Endothelial cell of umbilical vein (primary cell): ENCODE measurements at regions not wholly inside any gene's neighbourhood (a gene's known extent, or its start where the extent isn't known, plus 50 kb on each side); places are given as distances from the start of the nearest gene placed in this dataset.

Experiments used
- BruUV-seq: library from RNA; stranded (reverse); fragments of 400-500 nt; replicated peaks from 2 replicates; lab custom pipeline; 2021; lab: Mats Ljungman, UMichigan
- CTCF ChIA-PET: fragments of 300-600, 350-600 bp; sonication (Branson Sonifier 250); formaldehyde crosslinking; loops from one replicate; lab custom pipeline; 2021; ENCODE audit warnings: antibody characterized with exemption, inconsistent platforms; lab: Charles Lee
- POLR2A ChIA-PET: fragments of 300-600, 350-600 bp; sonication (Branson Sonifier 250); formaldehyde crosslinking; loops from one replicate; lab custom pipeline; 2021; ENCODE audit warnings: antibody characterized with exemption, inconsistent platforms; lab: Charles Lee
- DNase-seq: peaks from one replicate; pipeline ENCODE4 v3.0.0-alpha.2; 2011; ENCODE audit warnings: low read depth, low spot score
- FAIRE-seq: peaks from 2 replicates; lab custom pipeline; 2011; peaks lifted over from hg19 to GRCh38; lab: Jason Lieb, UNC
- H2AFZ ChIP-seq: 2 replicates; pipeline ENCODE4 v1.6.0; 2012; ENCODE audit warnings: low read depth, low read length, control low read depth, inconsistent platforms
- H3K27ac ChIP-seq: 2 replicates; pipeline ENCODE4 v1.5.1; 2011; ENCODE audit warnings: low read depth, mild to moderate bottlenecking, control low read depth, low read length, moderate library complexity; ENCODE audit not compliant: insufficient read depth
- H3K27me3 ChIP-seq, 2 experiments: 2 replicates each; pipeline versions ENCODE4 v1.6.0 to v1.6.1; 2011; ENCODE audit warnings: low read length in 2 of 2, mixed read lengths in 1 of 2; ENCODE audit not compliant: control insufficient read depth in 2 of 2, insufficient read depth in 2 of 2
- H3K36me3 ChIP-seq, 2 experiments: 2 replicates in 1 of 2; 3 replicates in 1 of 2; pipeline ENCODE4 v1.5.1; 2011; ENCODE audit warnings: low read length in 2 of 2, mild to moderate bottlenecking in 1 of 2, moderate library complexity in 1 of 2; ENCODE audit not compliant: control insufficient read depth in 2 of 2, insufficient read depth in 2 of 2; ENCODE audit errors: extremely low read depth in 1 of 2
- H3K4me1 ChIP-seq: 3 replicates; pipeline ENCODE4 v1.5.1; 2011; ENCODE audit warnings: mild to moderate bottlenecking, low read length; ENCODE audit not compliant: control insufficient read depth, insufficient read depth; ENCODE audit errors: extremely low read depth
- H3K4me2 ChIP-seq: 2 replicates; pipeline ENCODE4 v1.6.1; 2011; ENCODE audit warnings: low read length, control low read depth, mixed read lengths; ENCODE audit not compliant: insufficient read depth
- H3K4me3 ChIP-seq, 3 experiments: fragments of 200-600 bp in 1 of 3; sonication (generic), shearing (Covaris generic) in 1 of 3; replicated peaks in 1 of 3; 2 replicates each; pipeline ENCODE4 v1.5.1; 2011 to 2016; ENCODE audit warnings: control low read depth in 3 of 3, low read length in 3 of 3, mild to moderate bottlenecking in 2 of 3, inconsistent platforms in 1 of 3, low read depth in 1 of 3, moderate library complexity in 1 of 3; ENCODE audit not compliant: insufficient read depth in 1 of 3
- H3K79me2 ChIP-seq: 2 replicates; pipeline ENCODE4 v1.6.0; 2012; ENCODE audit warnings: low read length, inconsistent platforms; ENCODE audit not compliant: control insufficient read depth, insufficient read depth
- H3K9ac ChIP-seq: replicated peaks from 2 replicates; pipeline ENCODE3; 2011; ENCODE audit warnings: low read length, control low read depth; ENCODE audit not compliant: insufficient read depth; ENCODE audit errors: extremely low read depth
- H3K9me1 ChIP-seq: replicated peaks from 3 replicates; pipeline ENCODE4 v1.6.0; 2011; ENCODE audit warnings: mild to moderate bottlenecking, low read length; ENCODE audit not compliant: control insufficient read depth, insufficient read depth; ENCODE audit errors: extremely low read depth
- H3K9me3 ChIP-seq: replicated peaks from 2 replicates; pipeline ENCODE4 v1.5.1; 2012; ENCODE audit warnings: low read length, inconsistent platforms; ENCODE audit not compliant: control insufficient read depth, insufficient read depth
- H4K20me1 ChIP-seq: replicated peaks from 2 replicates; pipeline ENCODE3; 2011; ENCODE audit warnings: mild to moderate bottlenecking, low read length; ENCODE audit not compliant: control insufficient read depth, insufficient read depth; ENCODE audit errors: extremely low read depth
- CTCF ChIP-seq, 2 donors: IDR thresholded peaks; 1 replicate in 1 of 2; 2 replicates in 1 of 2; pipeline ENCODE4 v1.5.1; 2011; ENCODE audit warnings: low read length in 2 of 2, mild to moderate bottlenecking in 2 of 2, moderate library complexity in 2 of 2, control low read depth in 1 of 2, inconsistent platforms in 1 of 2, low read depth in 1 of 2; ENCODE audit not compliant: insufficient read depth in 1 of 2; ENCODE audit errors: extremely low read depth in 1 of 2
- EZH2 ChIP-seq: IDR thresholded peaks from 2 replicates; pipeline ENCODE4 v1.6.1; 2012; ENCODE audit warnings: borderline replicate concordance, low read depth, mild to moderate bottlenecking, moderate library complexity, low read length, inconsistent platforms; ENCODE audit not compliant: severe bottlenecking
- FOS ChIP-seq: IDR thresholded peaks from 2 replicates; pipeline ENCODE4 v1.6.1; 2011; ENCODE audit warnings: mild to moderate bottlenecking, low read length, moderate library complexity, borderline replicate concordance; ENCODE audit not compliant: insufficient read depth
- JUN ChIP-seq: IDR thresholded peaks from 2 replicates; pipeline ENCODE4 v1.6.1; 2011; ENCODE audit warnings: borderline replicate concordance, low read depth; ENCODE audit not compliant: insufficient read length, insufficient read depth
- MAX ChIP-seq: IDR thresholded peaks from 2 replicates; pipeline ENCODE4 v1.6.1; 2011; ENCODE audit not compliant: insufficient read depth, insufficient read length
- POLR2AphosphoS5 ChIP-seq: IDR thresholded peaks from 2 replicates; pipeline ENCODE4 v1.6.1; 2012; ENCODE audit warnings: low read depth, mild to moderate bottlenecking, control low read depth, low read length, moderate library complexity; ENCODE audit not compliant: insufficient read depth
- dilution Hi-C: fragments of 300-500 bp; cut with MboI; formaldehyde crosslinking; loops from one replicate; pipeline ENCODE4 v1.15.0; 2019; ENCODE audit warnings: low sequenced_read_pairs; ENCODE audit not compliant: extremely low pct_ligation_motif_present
- intact Hi-C: fragments of 100-400 bp; cut with micrococcal nuclease; formaldehyde crosslinking; loops from one replicate; pipeline ENCODE4 v1.10.0; 2022

- ChIA-PET POLR2A (no interaction called here), CTCF (interaction anchor here (0.6 to 1.1 kb wide), 2 partner anchors 10 to 19 kb away, joined by 3 to 4 read pairs; no protein-coding TSS in a partner anchor)
- no peak overlapping the region for H3K4me3 ChIP-seq
- no peaks in the 10 kb centered on the region for H3K4me1 ChIP-seq
- TF ChIP-seq FOS (no peak), EZH2 (no peak), POLR2AphosphoS5 (no peak), CTCF (IDR thresholded peaks at IDR 0.05; ENCODE audit: extremely low read depth in 1 of 2, insufficient read depth in 1 of 2, low read depth in 1 of 2, low read length in 2 of 2) (no peak), JUN (no peak), MAX (no peak)
- H3K27me3 ChIP-seq = no peaks in the 10 kb centered on the region
- H3K27ac ChIP-seq = no peak overlapping the region
- no peaks in the 10 kb centered on the region for H3K9me1 ChIP-seq
- no peaks in the 10 kb centered on the region for H3K9me3 ChIP-seq
- H3K36me3 ChIP-seq = no peaks in the 10 kb centered on the region
- H3K79me2 ChIP-seq = no peaks in the 10 kb centered on the region
- H2AFZ ChIP-seq = no peak overlapping the region
- BruUV-seq = no TSS peak
- FAIRE-seq (no peak), DNase-seq (no peak)
- dilution Hi-C loops (no loop called here), intact Hi-C loops (no loop called here)
- H3K4me2 ChIP-seq = no peak overlapping the region
- H3K9ac ChIP-seq = no peak overlapping the region
- no peaks in the 10 kb centered on the region for H4K20me1 ChIP-seq
These were observed 1614.0 kb upstream of the PCDH10 start for GRCh38 chr4:131534944-131535645.
